ENCODE measurements at regions not wholly inside any gene's neighbourhood (a gene's known extent, or its start where the extent isn't known, plus 50 kb on each side); places are given as distances from the start of the nearest gene placed in this dataset.

GRCh38 chr2:133843091-133843490 is 274.8 kb upstream of the NCKAP5 start:
- DNase-seq (peak; percentile 44), ATAC-seq (ENCODE audit: low read depth) (no peak)
- H4K5ac ChIP-seq (ENCODE audit: low read depth, low read length) = peak overlapping the region; percentile 87
- H4K91ac ChIP-seq (ENCODE audit: insufficient read depth, low read depth, low read length) = peak overlapping the region; percentile 97
- H2BK120ac ChIP-seq (ENCODE audit: low read depth, low read length) = peak overlapping the region; percentile 97
- H3K27ac ChIP-seq (ENCODE audit: insufficient read depth, low read length) = peak overlapping the region; percentile 19
- BruUV-seq (replicated peaks) = no TSS peak
- no peak overlapping the region; the same call in 1 of the 2 replicates for H3K9ac ChIP-seq (ENCODE audit: low read depth, low read length)
- WGBS, 2 experiments (ENCODE audit: extremely low coverage in 2 of 2, insufficient read length in 1 of 2) = no CpG with 5 or more reads among the region's 3 CpGs
- H3K23ac ChIP-seq (ENCODE audit: low read depth, low read length) = peak overlapping the region; percentile 89
- H3K27me3 ChIP-seq (ENCODE audit: control insufficient read depth, insufficient read depth, low read length) = no peaks in the 10 kb centered on the region
- peak overlapping the region; percentile 97 for H2BK20ac ChIP-seq (ENCODE audit: low read depth, low read length)
- CTCF ChIA-PET = interaction anchor here (0.5 to 2.1 kb wide), 2 partner anchors 37 to 63 kb away, joined by 3 to 11 read pairs; no protein-coding TSS in a partner anchor
- peak overlapping the region; percentile 34 for H2AK9ac ChIP-seq (replicated peaks; ENCODE audit: low read depth, low read length, poor library complexity)
- peaks cover 18% of the 10 kb centered on the region for H3K9me1 ChIP-seq (ENCODE audit: insufficient read depth, low read length)
- peaks cover 0 to 32% of the 10 kb centered on the region in 2 experiments; a peak in 2 of 4 replicates for H3K79me1 ChIP-seq (ENCODE audit: low read depth in 1 of 2, low read length in 2 of 2)
- no peaks in the 10 kb centered on the region for H3K36me3 ChIP-seq (ENCODE audit: control insufficient read depth, insufficient read depth, low read length)
- H2AFZ ChIP-seq (replicated peaks; ENCODE audit: low read length, poor library complexity) = peak overlapping the region; percentile 38
- H4K20me1 ChIP-seq (ENCODE audit: insufficient read depth, low read length) = no peaks in the 10 kb centered on the region
- in situ Hi-C loops (cut with MboI; ENCODE audit: low sequenced_read_pairs) (loop anchor here (5.0 to 25.0 kb wide), 2 partner anchors 281 to 1181 kb away; partner anchors contain the start of gene LYPD1), intact Hi-C loops (cut with micrococcal nuclease) (loop anchor here (2.0 to 10.0 kb wide), 6 partner anchors 52 to 1988 kb away; partner anchors contain the start of gene LYPD1), dilution Hi-C loops (cut with HindIII; ENCODE audit: low sequenced_read_pairs, unreplicated experiment) (no loop called here)
- H3K4me2 ChIP-seq (ENCODE audit: low read depth, low read length) = no peak overlapping the region
- H2BK5ac ChIP-seq (ENCODE audit: low read depth, low read length, poor library complexity, severe bottlenecking) = peak overlapping the region; percentile 97
- peak overlapping the region; percentile 88 for H3K18ac ChIP-seq (ENCODE audit: low read depth, low read length)
- H3K4ac ChIP-seq (ENCODE audit: low read depth, low read length) = peak overlapping the region; percentile 99
- peak overlapping the region; percentile 91 for H3K14ac ChIP-seq (replicated peaks; ENCODE audit: low read depth, low read length)
- POLR2A ChIA-PET (ENCODE audit: unreplicated experiment) = interaction anchor here (1.4 kb wide), 1 partner anchor 275 kb away, joined by 4 read pairs; the partner anchor contains the start of gene NCKAP5
- peaks cover 19% of the 10 kb centered on the region for H3K4me1 ChIP-seq (ENCODE audit: control insufficient read depth, insufficient read depth, low read length)
- peak overlapping the region; percentile 98 for H2BK15ac ChIP-seq (ENCODE audit: low read depth, low read length)
- H3K4me3 ChIP-seq (ENCODE audit: insufficient read depth, low read depth, low read length) = no peak overlapping the region
- no peaks in the 10 kb centered on the region for H3K9me3 ChIP-seq (ENCODE audit: control insufficient read depth, insufficient read depth, low read length)
- peak overlapping the region; percentile 83 to 93 for H4K8ac ChIP-seq (ENCODE audit: low read depth in 2 of 2, low read length in 2 of 2)
- peak overlapping the region; percentile 98 for H2AK5ac ChIP-seq (ENCODE audit: low read depth, low read length)
- H3K56ac ChIP-seq (ENCODE audit: extremely low read depth, insufficient read depth, low read length) = peak overlapping the region; percentile 85
- TF ChIP-seq MAZ (IDR thresholded peaks at IDR 0.05; ENCODE audit: borderline replicate concordance, low read depth, low read length) = no peak
- no peak for TF ChIP-seq CHD1 (IDR thresholded peaks at IDR 0.05; ENCODE audit: low read depth, low read length)
- no peak for TF ChIP-seq NFE2L2 (IDR thresholded peaks at IDR 0.05; ENCODE audit: low read depth, low read length)
- TF ChIP-seq RAD21 (IDR thresholded peaks at IDR 0.05; ENCODE audit: low read length) = no peak
- TF ChIP-seq RCOR1 (IDR thresholded peaks at IDR 0.05; ENCODE audit: insufficient replicate concordance, low read length) = no peak
- TF ChIP-seq BHLHE40 (IDR thresholded peaks at IDR 0.05; ENCODE audit: low read depth, low read length) = no peak
- no peak for TF ChIP-seq ELK1 (IDR thresholded peaks at IDR 0.05; ENCODE audit: borderline replicate concordance, low read depth, low read length)
- no peak for TF ChIP-seq POLR2A (IDR thresholded peaks at IDR 0.05; ENCODE audit: low read depth, low read length)
- no peak for TF ChIP-seq CEBPB (IDR thresholded peaks at IDR 0.05; ENCODE audit: low read depth, low read length)
- no peak for TF ChIP-seq USF2 (IDR thresholded peaks at IDR 0.05; ENCODE audit: low read depth, low read length)
- no peak for TF ChIP-seq MXI1 (IDR thresholded peaks at IDR 0.05; ENCODE audit: borderline replicate concordance, low read depth, low read length)
- TF ChIP-seq MAFK (IDR thresholded peaks at IDR 0.05; ENCODE audit: low read depth, low read length) = no peak
- no peak for TF ChIP-seq FOS (IDR thresholded peaks at IDR 0.05; ENCODE audit: low read depth, low read length)
- TF ChIP-seq SMC3 (IDR thresholded peaks at IDR 0.05; ENCODE audit: low read depth, low read length) = no peak
- no peak for TF ChIP-seq RFX5 (IDR thresholded peaks at IDR 0.05; ENCODE audit: low read depth, low read length)
- no peak for TF ChIP-seq CTCF (conservative IDR thresholded peaks at IDR 0.05; ENCODE audit: low read depth, low read length)
